Mesendoderm (in vitro differentiated cells): ENCODE measurements at regions not wholly inside any gene's neighbourhood (a gene's known extent, or its start where the extent isn't known, plus 50 kb on each side); places are given as distances from the start of the nearest gene placed in this dataset.

Source experiments
- DNase-seq: peaks from one replicate; pipeline ENCODE4 v3.0.0; 2013
- H2AK5ac ChIP-seq: 2 replicates; pipeline ENCODE4 v1.6.1; 2013; ENCODE audit warnings: low read length, inconsistent platforms
- H2BK120ac ChIP-seq: 2 replicates; pipeline ENCODE4 v1.6.1; 2013; ENCODE audit warnings: low read depth, mild to moderate bottlenecking, low read length, moderate library complexity, mixed read lengths
- H2BK15ac ChIP-seq: replicated peaks from 2 replicates; pipeline ENCODE4 v1.6.1; 2013; ENCODE audit warnings: low read depth, mild to moderate bottlenecking, moderate library complexity
- H2BK5ac ChIP-seq: 2 replicates; pipeline ENCODE4 v1.6.1; 2013; ENCODE audit warnings: low read length, inconsistent platforms
- H3K18ac ChIP-seq: 2 replicates; pipeline ENCODE4 v1.6.1; 2013; ENCODE audit warnings: mild to moderate bottlenecking, low read length, mixed read lengths
- H3K23ac ChIP-seq: one replicate; pipeline ENCODE4 v1.6.1; 2013; ENCODE audit warnings: low read length
- H3K27ac ChIP-seq: 2 replicates; pipeline ENCODE4 v1.5.1; 2013; ENCODE audit warnings: low read depth, mild to moderate bottlenecking, inconsistent platforms, low read length, moderate library complexity
- H3K27me3 ChIP-seq: 2 replicates; pipeline ENCODE4 v1.6.1; 2013; ENCODE audit warnings: low read length, control low read depth, mild to moderate bottlenecking, inconsistent platforms; ENCODE audit not compliant: insufficient read depth, poor library complexity
- H3K36me3 ChIP-seq: 2 replicates; pipeline ENCODE4 v1.6.1; 2013; ENCODE audit warnings: low read length, inconsistent platforms; ENCODE audit not compliant: control insufficient read depth, insufficient read depth
- H3K4ac ChIP-seq: one replicate; pipeline ENCODE4 v1.6.1; 2013; ENCODE audit warnings: low read depth, mild to moderate bottlenecking, low read length, moderate library complexity
- H3K4me1 ChIP-seq: 2 replicates; pipeline ENCODE4 v1.6.1; 2013; ENCODE audit warnings: low read depth, low read length, inconsistent platforms; ENCODE audit not compliant: control insufficient read depth
- H3K4me2 ChIP-seq: 2 replicates; pipeline ENCODE4 v1.6.1; 2013; ENCODE audit warnings: low read length
- H3K4me3 ChIP-seq: 2 replicates; pipeline ENCODE4 v1.5.1; 2013; ENCODE audit warnings: mild to moderate bottlenecking, low read length
- H3K56ac ChIP-seq: one replicate; pipeline ENCODE4 v1.6.1; 2013; ENCODE audit warnings: low read length
- H3K79me1 ChIP-seq: 2 replicates; pipeline ENCODE4 v1.6.1; 2013; ENCODE audit warnings: low read length, inconsistent platforms
- H3K79me2 ChIP-seq: 2 replicates; pipeline ENCODE4 v1.6.1; 2013; ENCODE audit warnings: mild to moderate bottlenecking, low read length; ENCODE audit not compliant: control insufficient read depth, insufficient read depth
- H3K9ac ChIP-seq: 2 replicates; pipeline ENCODE4 v1.6.1; 2013; ENCODE audit warnings: low read length, inconsistent platforms
- H4K5ac ChIP-seq: one replicate; pipeline ENCODE4 v1.6.1; 2013; ENCODE audit warnings: low read length
- H4K8ac ChIP-seq: one replicate; pipeline ENCODE4 v1.6.1; 2013; ENCODE audit warnings: low read depth, mild to moderate bottlenecking, control low read depth, low read length, moderate library complexity
- WGBS: extraction: QIAGEN DNeasy Blood & Tissue Kit; methylation state at CpG from one replicate; pipeline ENCODE4 v1.1.7; 2013; ENCODE audit warnings: low lambda C conversion rate, missing lambda C conversion rate; ENCODE audit not compliant: insufficient coverage; ENCODE audit errors: extremely low coverage; 5-methylcytosine and 5-hydroxymethylcytosine counted together

GRCh38 chr16:26345966-26346365 lies 654.2 kb downstream of the HS3ST4 start:
- H3K79me1 ChIP-seq = no peaks in the 10 kb centered on the region
- no peak overlapping the region for H3K56ac ChIP-seq
- no peak overlapping the region for H3K27ac ChIP-seq
- H4K8ac ChIP-seq = no peak overlapping the region
- no peaks in the 10 kb centered on the region for H3K27me3 ChIP-seq
- no peak overlapping the region for H3K4me2 ChIP-seq
- no peak overlapping the region for H2BK120ac ChIP-seq
- no CpG with 5 or more reads among the region's 4 CpGs for WGBS
- H3K36me3 ChIP-seq = no peaks in the 10 kb centered on the region
- DNase-seq = no peak
- H3K79me2 ChIP-seq = no peaks in the 10 kb centered on the region
- H3K9ac ChIP-seq = no peak overlapping the region
- no peak overlapping the region for H3K4ac ChIP-seq
- H3K18ac ChIP-seq = no peak overlapping the region
- no peak overlapping the region for H2BK15ac ChIP-seq
- H3K4me1 ChIP-seq = no peaks in the 10 kb centered on the region
- H3K4me3 ChIP-seq = no peak overlapping the region
- no peak overlapping the region for H2AK5ac ChIP-seq
- H3K23ac ChIP-seq = no peak overlapping the region
- H2BK5ac ChIP-seq = no peak overlapping the region
- H4K5ac ChIP-seq = no peak overlapping the region

GRCh38 chr16:26348095-26348494 lies 656.3 kb downstream of the HS3ST4 start:
- Histone ChIP-seq H3K36me3 (no peaks in the 10 kb centered on the region), H3K27ac (no peak overlapping the region), H3K4me3 (no peak overlapping the region), H3K27me3 (no peaks in the 10 kb centered on the region), H3K4me2 (no peak overlapping the region), H3K18ac (no peak overlapping the region), H3K23ac (no peak overlapping the region), H2BK5ac (no peak overlapping the region), H3K4me1 (no peaks in the 10 kb centered on the region), H3K4ac (no peak overlapping the region), H4K5ac (no peak overlapping the region), H2AK5ac (no peak overlapping the region), H2BK120ac (no peak overlapping the region), H3K79me2 (no peaks in the 10 kb centered on the region), H3K9ac (no peak overlapping the region), H3K56ac (no peak overlapping the region), H4K8ac (no peak overlapping the region), H2BK15ac (no peak overlapping the region), H3K79me1 (no peaks in the 10 kb centered on the region)
- no CpG with 5 or more reads among the region's 10 CpGs for WGBS
- no peak for DNase-seq

- H4K5ac ChIP-seq = no peak overlapping the region
- no peaks in the 10 kb centered on the region for H3K79me1 ChIP-seq
- no CpG with 5 or more reads among the region's 4 CpGs for WGBS
- H3K27me3 ChIP-seq = no peaks in the 10 kb centered on the region
- H3K18ac ChIP-seq = no peak overlapping the region
- H3K23ac ChIP-seq = no peak overlapping the region
- no peaks in the 10 kb centered on the region for H3K79me2 ChIP-seq
- no peaks in the 10 kb centered on the region for H3K4me1 ChIP-seq
- DNase-seq = no peak
- H3K27ac ChIP-seq = no peak overlapping the region
- no peak overlapping the region for H2BK5ac ChIP-seq
- H3K56ac ChIP-seq = no peak overlapping the region
- H2BK120ac ChIP-seq = no peak overlapping the region
- no peak overlapping the region for H3K9ac ChIP-seq
- H2AK5ac ChIP-seq = no peak overlapping the region
- no peak overlapping the region for H3K4me2 ChIP-seq
- H3K4me3 ChIP-seq = no peak overlapping the region
- no peaks in the 10 kb centered on the region for H3K36me3 ChIP-seq
- H4K8ac ChIP-seq = no peak overlapping the region
- no peak overlapping the region for H2BK15ac ChIP-seq
- H3K4ac ChIP-seq = no peak overlapping the region
These were observed 669.1 kb downstream of the HS3ST4 start for GRCh38 chr16:26360867-26361266.

GRCh38 chr16:26363581-26363980 lies 671.8 kb downstream of the HS3ST4 start:
- Histone ChIP-seq H3K56ac (no peak overlapping the region), H2AK5ac (no peak overlapping the region), H2BK15ac (no peak overlapping the region), H3K23ac (no peak overlapping the region), H3K4me3 (no peak overlapping the region), H2BK120ac (no peak overlapping the region), H4K8ac (no peak overlapping the region), H3K79me1 (no peaks in the 10 kb centered on the region), H3K4me1 (no peaks in the 10 kb centered on the region), H3K79me2 (no peaks in the 10 kb centered on the region), H3K27me3 (no peaks in the 10 kb centered on the region), H4K5ac (no peak overlapping the region), H2BK5ac (no peak overlapping the region), H3K36me3 (no peaks in the 10 kb centered on the region), H3K27ac (no peak overlapping the region), H3K18ac (no peak overlapping the region), H3K9ac (no peak overlapping the region), H3K4ac (no peak overlapping the region), H3K4me2 (no peak overlapping the region)
- no peak for DNase-seq
- WGBS = no CpG with 5 or more reads among the region's 1 CpG

GRCh38 chr16:26365161-26365940 lies 673.6 kb downstream of the HS3ST4 start:
- Histone ChIP-seq H3K79me1 (no peaks in the 10 kb centered on the region), H3K23ac (no peak overlapping the region), H2BK5ac (no peak overlapping the region), H2AK5ac (no peak overlapping the region), H3K27me3 (no peaks in the 10 kb centered on the region), H3K4me1 (no peaks in the 10 kb centered on the region), H3K18ac (no peak overlapping the region), H3K9ac (no peak overlapping the region), H3K4me3 (no peak overlapping the region), H2BK120ac (no peak overlapping the region), H3K27ac (no peak overlapping the region), H3K79me2 (no peaks in the 10 kb centered on the region), H3K4me2 (no peak overlapping the region), H3K56ac (no peak overlapping the region), H3K4ac (no peak overlapping the region), H4K5ac (no peak overlapping the region), H4K8ac (no peak overlapping the region), H2BK15ac (no peak overlapping the region), H3K36me3 (no peaks in the 10 kb centered on the region)
- WGBS = no CpG with 5 or more reads among the region's 8 CpGs
- DNase-seq = peak; percentile 37

- no peak overlapping the region for H2BK15ac ChIP-seq
- H2AK5ac ChIP-seq = no peak overlapping the region
- no peak overlapping the region for H2BK5ac ChIP-seq
- no peak overlapping the region for H4K8ac ChIP-seq
- no peak overlapping the region for H3K4me3 ChIP-seq
- no peak overlapping the region for H3K18ac ChIP-seq
- no peaks in the 10 kb centered on the region for H3K79me1 ChIP-seq
- H3K79me2 ChIP-seq = no peaks in the 10 kb centered on the region
- no peak overlapping the region for H3K27ac ChIP-seq
- no peaks in the 10 kb centered on the region for H3K27me3 ChIP-seq
- DNase-seq = no peak
- H3K4ac ChIP-seq = no peak overlapping the region
- no peak overlapping the region for H4K5ac ChIP-seq
- H3K4me1 ChIP-seq = no peaks in the 10 kb centered on the region
- H3K9ac ChIP-seq = no peak overlapping the region
- no peak overlapping the region for H2BK120ac ChIP-seq
- WGBS = no CpG with 5 or more reads among the region's 1 CpG
- H3K36me3 ChIP-seq = no peaks in the 10 kb centered on the region
- H3K4me2 ChIP-seq = no peak overlapping the region
- H3K23ac ChIP-seq = no peak overlapping the region
- H3K56ac ChIP-seq = no peak overlapping the region
These were observed 679.6 kb downstream of the HS3ST4 start for GRCh38 chr16:26371349-26371869.
